ENCODE measurements at regions not wholly inside any gene's neighbourhood (a gene's known extent, or its start where the extent isn't known, plus 50 kb on each side); places are given as distances from the start of the nearest gene placed in this dataset.
"Not testable (repeated sequence)": the region's sequence is repeated elsewhere in the genome, so short reads cannot be mapped to it uniquely, and the experiment has no call there.

DNA sequence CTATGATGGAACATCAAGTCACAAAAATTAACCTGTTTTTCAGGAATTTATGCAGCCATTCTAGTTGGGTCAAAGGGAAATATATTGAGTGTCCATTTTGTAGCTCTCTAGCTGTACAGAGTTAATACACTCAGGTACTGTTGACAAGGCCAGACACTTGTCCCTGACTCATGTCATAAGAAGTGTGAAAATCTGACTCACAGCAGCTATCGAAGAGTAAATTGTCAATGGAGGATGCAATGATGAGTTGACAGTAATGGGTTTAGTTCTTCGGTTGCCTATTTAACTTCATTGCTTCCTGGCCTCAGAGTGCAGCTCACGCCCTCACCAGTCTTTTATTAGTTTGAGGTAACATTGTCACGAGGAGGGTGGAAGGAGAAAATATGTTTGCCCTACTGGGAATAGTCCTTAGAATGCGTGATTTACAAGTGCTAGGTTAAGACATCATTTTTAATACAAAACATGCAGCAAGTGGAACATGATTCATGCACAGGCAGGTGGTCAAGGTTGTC is 255.1 kb downstream of the XPNPEP1 start:
- no peaks in the 10 kb centered on the region for H3K9me3 Mint-ChIP-seq
- no peak overlapping the region for H3K4me3 Mint-ChIP-seq
- no peak for DNase-seq
- no peaks in the 10 kb centered on the region for H3K36me3 Mint-ChIP-seq (ENCODE audit: low read depth)
- CTCF ChIA-PET = no interaction called here
- no peaks in the 10 kb centered on the region for H3K4me1 Mint-ChIP-seq
- no peak overlapping the region for H3K27ac Mint-ChIP-seq
- POLR2A ChIA-PET = no interaction called here
- H3K27me3 Mint-ChIP-seq = no peaks in the 10 kb centered on the region

DNA sequence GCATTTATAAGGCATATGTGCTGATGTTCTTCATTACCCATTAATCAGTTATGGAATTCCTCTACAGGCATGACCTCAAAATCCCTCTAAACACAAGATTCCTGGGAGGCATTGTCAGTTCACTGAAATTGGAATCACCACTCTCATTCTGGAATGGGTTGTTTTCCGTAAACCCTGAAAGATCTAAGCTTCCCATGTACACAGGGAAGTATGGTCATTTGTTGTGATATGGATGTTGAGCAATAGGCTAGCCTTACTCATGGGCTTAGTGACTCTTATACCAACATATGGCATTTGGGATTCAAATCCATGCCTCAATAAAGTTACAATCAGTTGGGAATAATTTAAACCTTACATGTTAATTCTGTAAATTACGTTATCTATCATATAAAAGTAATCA is 258.0 kb downstream of the XPNPEP1 start:
- no peaks in the 10 kb centered on the region for H3K27me3 Mint-ChIP-seq

DNA sequence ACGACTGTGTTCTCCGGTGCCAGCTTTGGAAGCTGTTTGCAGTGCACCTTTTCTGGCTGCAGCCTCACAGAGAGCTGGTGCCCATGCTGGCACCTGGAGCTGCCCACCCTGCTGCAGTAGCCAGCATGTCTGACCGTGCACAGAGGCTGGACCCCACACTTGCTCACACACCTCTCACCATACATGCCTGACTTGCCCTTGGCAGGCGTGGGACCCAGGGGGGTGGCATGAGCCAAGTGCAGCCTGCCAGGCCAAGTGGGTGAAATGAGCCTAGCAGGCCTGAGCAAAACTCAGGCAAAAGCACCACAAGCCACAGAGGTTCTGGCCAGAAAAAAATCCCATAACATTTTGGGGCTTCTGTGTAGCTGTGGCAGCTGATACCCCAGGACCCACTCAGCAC is 258.8 kb downstream of the XPNPEP1 start:
- no peaks in the 10 kb centered on the region for H3K4me1 Mint-ChIP-seq
- ChIA-PET POLR2A (no interaction called here), CTCF (no interaction called here)
- no peaks in the 10 kb centered on the region for H3K9me3 Mint-ChIP-seq
- no peaks in the 10 kb centered on the region for H3K36me3 Mint-ChIP-seq (ENCODE audit: low read depth)
- H3K4me3 Mint-ChIP-seq = no peak overlapping the region
- no peak for DNase-seq
- H3K27me3 Mint-ChIP-seq = no peaks in the 10 kb centered on the region
- H3K27ac Mint-ChIP-seq = no peak overlapping the region

More for the DNA sequence above, 258.0 kb downstream of the XPNPEP1 start:
- Mint-ChIP-seq H3K9me3 (no peaks in the 10 kb centered on the region), H3K4me3 (no peak overlapping the region), H3K36me3 (ENCODE audit: low read depth) (no peaks in the 10 kb centered on the region), H3K27ac (no peak overlapping the region), H3K4me1 (no peaks in the 10 kb centered on the region)
- ChIA-PET POLR2A (no interaction called here), CTCF (no interaction called here)
- DNase-seq = no peak

DNA sequence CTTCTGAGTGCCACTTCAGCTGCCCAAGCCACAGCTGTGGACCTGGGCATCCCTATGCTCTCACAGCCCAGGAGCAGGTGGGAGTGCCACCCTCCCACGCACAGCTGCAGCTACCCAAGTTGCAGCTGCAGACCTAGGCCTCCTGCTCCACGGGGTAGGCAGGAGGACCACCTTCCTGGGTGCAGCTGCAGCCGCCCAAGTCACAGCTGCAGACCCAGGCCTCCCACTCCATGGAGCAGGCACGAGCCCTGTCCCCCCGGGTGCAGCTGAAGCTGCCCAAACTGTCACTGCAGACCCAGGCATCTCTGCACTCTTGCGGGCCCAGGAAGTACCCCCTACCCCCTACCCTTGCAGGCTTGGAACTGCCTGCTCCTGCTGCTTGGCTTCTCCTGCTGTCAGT is 260.2 kb downstream of the XPNPEP1 start:
- Mint-ChIP-seq H3K4me1 (no peaks in the 10 kb centered on the region), H3K9me3 (no peaks in the 10 kb centered on the region), H3K36me3 (ENCODE audit: low read depth) (no peaks in the 10 kb centered on the region), H3K4me3 (no peak overlapping the region), H3K27ac (no peak overlapping the region), H3K27me3 (no peaks in the 10 kb centered on the region)
- DNase-seq = no peak
- ChIA-PET POLR2A (no interaction called here), CTCF (no interaction called here)

DNA sequence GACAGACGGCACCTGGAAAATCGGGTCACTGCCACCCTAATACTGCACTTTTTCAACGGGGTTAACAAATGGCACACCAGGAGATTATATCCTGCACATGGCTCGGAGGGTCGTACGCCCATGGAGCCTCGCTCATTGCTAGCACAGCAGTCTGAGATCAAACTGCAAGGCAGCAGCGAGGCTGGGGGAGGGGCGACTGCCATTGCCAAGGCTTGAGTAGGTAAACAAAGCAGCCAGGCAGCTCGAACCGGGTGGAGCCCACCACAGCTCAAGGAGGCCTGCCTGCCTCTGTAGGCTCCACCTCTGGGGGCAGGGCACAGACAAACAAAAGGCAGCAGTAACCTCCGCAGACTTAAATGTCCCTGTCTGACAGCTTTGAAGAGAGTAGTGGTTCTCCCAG is 270.7 kb downstream of the XPNPEP1 start:
- CTCF ChIA-PET; H3K36me3 Mint-ChIP-seq (ENCODE audit: low read depth); H3K4me3 Mint-ChIP-seq; DNase-seq; H3K9me3 Mint-ChIP-seq; H3K27me3 Mint-ChIP-seq; POLR2A ChIA-PET; H3K27ac Mint-ChIP-seq; H3K4me1 Mint-ChIP-seq: not testable (repeated sequence)

DNA sequence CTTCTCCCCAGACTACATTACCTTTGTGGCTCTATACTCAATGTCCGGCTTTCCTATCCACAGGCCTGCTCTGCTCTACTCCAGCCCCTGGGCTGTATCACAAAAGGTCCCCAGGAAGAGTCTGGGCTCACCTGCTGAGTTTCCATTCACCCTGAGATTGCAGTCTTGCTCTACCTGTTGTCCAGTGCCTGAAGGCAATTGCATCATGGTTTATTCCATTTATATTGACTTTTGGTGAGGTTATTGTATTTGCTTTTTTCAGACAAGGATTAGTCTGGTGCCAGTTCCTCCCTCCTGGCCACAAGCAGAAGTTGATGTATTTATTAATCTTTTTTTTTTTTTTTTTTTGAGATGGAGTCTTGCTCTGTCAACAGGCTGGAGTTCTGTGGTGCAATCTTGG is 273.1 kb downstream of the XPNPEP1 start:
- peaks cover 5% of the 10 kb centered on the region for H3K9me3 Mint-ChIP-seq
- ChIA-PET POLR2A (no interaction called here), CTCF (no interaction called here)
- no peaks in the 10 kb centered on the region for H3K4me1 Mint-ChIP-seq
- H3K27me3 Mint-ChIP-seq = no peaks in the 10 kb centered on the region
- H3K4me3 Mint-ChIP-seq = no peak overlapping the region
- no peak for DNase-seq
- H3K36me3 Mint-ChIP-seq (ENCODE audit: low read depth) = no peaks in the 10 kb centered on the region
- no peak overlapping the region for H3K27ac Mint-ChIP-seq

DNA sequence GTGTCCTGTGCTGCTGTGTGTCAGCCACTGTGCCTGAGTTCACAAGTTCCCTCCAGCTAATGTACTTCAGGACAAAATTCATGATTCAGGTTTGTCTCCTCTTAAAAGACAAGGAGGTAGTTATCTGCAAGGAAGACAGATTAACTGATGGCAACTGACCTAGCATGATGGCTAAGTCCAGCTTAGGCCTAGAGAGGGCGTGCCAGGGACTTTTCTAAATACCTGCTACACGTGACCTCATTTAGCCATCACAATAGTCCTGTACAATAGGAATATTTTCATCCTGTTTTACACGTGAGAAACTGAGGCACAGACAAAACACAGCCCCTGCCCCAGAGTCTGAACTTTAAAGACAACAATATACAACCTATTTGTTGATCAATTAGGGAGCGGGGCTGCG is 275.7 kb downstream of the XPNPEP1 start:
- POLR2A ChIA-PET = no interaction called here
- peaks cover 5% of the 10 kb centered on the region for H3K9me3 Mint-ChIP-seq

DNA sequence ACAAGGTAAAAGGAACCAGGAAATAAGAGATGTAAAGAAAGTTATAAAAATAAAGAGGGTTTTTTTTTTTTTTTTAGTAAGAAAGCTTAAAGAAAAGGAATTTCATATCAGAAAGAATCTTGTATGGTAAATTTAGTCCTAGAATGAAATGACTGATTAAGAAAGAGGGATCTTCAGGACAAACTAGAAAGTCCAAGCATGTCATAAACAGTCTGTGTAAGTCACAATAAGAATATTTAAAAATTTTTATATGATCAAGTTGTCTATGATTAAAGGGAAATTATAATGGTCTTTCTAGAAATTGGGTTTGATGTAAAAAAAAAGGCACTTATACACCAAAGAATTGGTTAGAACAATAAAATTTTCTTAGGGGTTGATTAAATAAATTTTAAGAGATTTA is 289.5 kb downstream of the XPNPEP1 start:
- Mint-ChIP-seq H3K27me3 (no peaks in the 10 kb centered on the region), H3K4me3 (no peak overlapping the region), H3K36me3 (ENCODE audit: low read depth) (no peaks in the 10 kb centered on the region), H3K4me1 (no peaks in the 10 kb centered on the region), H3K27ac (no peak overlapping the region), H3K9me3 (peaks cover 2% of the 10 kb centered on the region)
- no peak for DNase-seq
- POLR2A ChIA-PET = no interaction called here
- CTCF ChIA-PET = no interaction called here

More for the DNA sequence above, 275.7 kb downstream of the XPNPEP1 start:
- CTCF ChIA-PET = no interaction called here
- no peak overlapping the region for H3K27ac Mint-ChIP-seq
- no peaks in the 10 kb centered on the region for H3K4me1 Mint-ChIP-seq
- no peak overlapping the region for H3K4me3 Mint-ChIP-seq
- DNase-seq = no peak
- no peaks in the 10 kb centered on the region for H3K36me3 Mint-ChIP-seq (ENCODE audit: low read depth)
- H3K27me3 Mint-ChIP-seq = no peaks in the 10 kb centered on the region

DNA sequence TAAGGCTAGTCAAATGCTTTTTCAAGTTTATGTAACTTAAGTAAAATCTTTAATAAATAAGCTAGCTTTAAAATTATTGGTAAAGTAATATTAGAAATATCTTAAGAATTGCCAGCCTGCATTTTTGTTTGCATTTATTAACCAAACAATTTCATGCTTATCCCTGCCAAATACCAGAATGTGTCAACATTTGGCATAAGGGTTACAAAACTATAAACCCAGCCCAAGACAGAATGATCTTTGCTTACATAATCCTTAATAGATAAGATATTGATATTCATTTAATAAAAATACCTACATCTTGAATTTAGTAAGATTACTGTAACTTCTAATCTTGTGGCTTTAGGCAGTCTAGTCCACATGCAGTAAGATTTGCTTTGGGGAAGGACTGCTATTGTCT is 290.3 kb downstream of the XPNPEP1 start:
- H3K27ac Mint-ChIP-seq; H3K4me1 Mint-ChIP-seq; H3K9me3 Mint-ChIP-seq; H3K27me3 Mint-ChIP-seq; POLR2A ChIA-PET; H3K4me3 Mint-ChIP-seq; H3K36me3 Mint-ChIP-seq (ENCODE audit: low read depth); CTCF ChIA-PET; DNase-seq: not testable (repeated sequence)

DNA sequence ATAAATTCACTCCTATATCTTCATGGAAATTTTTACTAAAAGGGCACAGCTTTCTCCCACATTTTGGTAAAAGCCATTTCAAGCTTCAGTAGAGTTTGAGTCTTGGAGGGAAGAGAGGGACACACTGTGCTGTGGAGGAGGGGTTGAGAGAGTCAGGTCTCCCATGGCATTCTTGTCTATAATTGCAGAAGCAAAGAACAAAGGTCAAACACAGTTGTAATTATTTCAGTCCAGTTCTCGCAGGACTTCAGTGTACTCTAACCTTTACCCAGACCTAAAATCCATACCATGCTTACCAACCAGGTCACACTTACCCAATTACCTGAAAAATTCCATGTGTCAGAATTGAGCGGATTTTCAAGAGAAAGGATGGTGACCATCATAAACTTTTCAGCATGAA is 298.4 kb downstream of the XPNPEP1 start:
- POLR2A ChIA-PET = no interaction called here
- no peaks in the 10 kb centered on the region for H3K36me3 Mint-ChIP-seq (ENCODE audit: low read depth)
- no peak overlapping the region for H3K27ac Mint-ChIP-seq
- H3K27me3 Mint-ChIP-seq = no peaks in the 10 kb centered on the region
- no peaks in the 10 kb centered on the region for H3K9me3 Mint-ChIP-seq
- CTCF ChIA-PET = no interaction called here
- no peak for DNase-seq
- no peaks in the 10 kb centered on the region for H3K4me1 Mint-ChIP-seq
- no peak overlapping the region for H3K4me3 Mint-ChIP-seq

DNA sequence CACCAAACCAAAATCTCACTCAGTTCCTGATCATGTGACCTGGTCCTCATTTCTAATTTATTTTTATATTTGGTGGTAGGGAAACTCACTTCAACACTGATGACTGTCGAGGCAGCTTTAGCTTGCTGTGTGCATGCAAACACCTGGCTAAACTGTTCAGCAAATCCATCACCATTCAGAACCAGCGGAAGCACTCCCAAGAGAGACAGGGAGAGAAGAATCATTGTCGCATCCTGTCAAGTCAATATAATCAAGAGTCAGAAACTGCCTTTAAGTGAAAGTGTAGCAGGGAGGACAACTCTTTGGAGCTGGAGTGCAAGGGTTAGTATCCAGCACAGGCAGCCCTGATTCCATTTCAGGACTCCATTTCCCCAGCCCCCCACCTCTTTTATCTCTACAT is 300.7 kb downstream of the XPNPEP1 start:
- H3K27ac Mint-ChIP-seq = no peak overlapping the region
- CTCF ChIA-PET = no interaction called here
- H3K4me3 Mint-ChIP-seq = no peak overlapping the region
- H3K4me1 Mint-ChIP-seq = no peaks in the 10 kb centered on the region
- no peaks in the 10 kb centered on the region for H3K27me3 Mint-ChIP-seq
- no peaks in the 10 kb centered on the region for H3K9me3 Mint-ChIP-seq
- DNase-seq = no peak
- H3K36me3 Mint-ChIP-seq (ENCODE audit: low read depth) = no peaks in the 10 kb centered on the region
- POLR2A ChIA-PET = no interaction called here

DNA sequence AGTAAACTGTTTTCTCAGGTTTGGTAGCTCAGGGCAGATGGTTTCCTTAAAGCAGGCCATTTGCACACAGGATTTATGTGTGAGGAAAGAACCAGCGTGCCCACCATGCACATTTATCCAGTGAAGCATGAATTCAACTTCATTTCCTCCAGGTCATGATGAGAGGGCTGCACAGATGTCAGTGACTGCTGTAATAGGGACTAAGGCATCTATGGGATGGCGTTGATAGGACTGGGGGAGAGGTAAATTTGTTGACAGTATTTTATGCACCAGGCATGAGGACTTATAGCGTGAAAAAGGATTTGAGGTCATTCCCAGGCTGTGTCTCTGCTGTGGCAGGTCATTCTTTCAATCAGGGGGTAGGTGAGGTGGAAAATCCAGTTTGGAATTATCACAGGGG is 302.9 kb downstream of the XPNPEP1 start:
- CTCF ChIA-PET = no interaction called here
- Mint-ChIP-seq H3K9me3 (no peaks in the 10 kb centered on the region), H3K27me3 (no peaks in the 10 kb centered on the region)

DNA sequence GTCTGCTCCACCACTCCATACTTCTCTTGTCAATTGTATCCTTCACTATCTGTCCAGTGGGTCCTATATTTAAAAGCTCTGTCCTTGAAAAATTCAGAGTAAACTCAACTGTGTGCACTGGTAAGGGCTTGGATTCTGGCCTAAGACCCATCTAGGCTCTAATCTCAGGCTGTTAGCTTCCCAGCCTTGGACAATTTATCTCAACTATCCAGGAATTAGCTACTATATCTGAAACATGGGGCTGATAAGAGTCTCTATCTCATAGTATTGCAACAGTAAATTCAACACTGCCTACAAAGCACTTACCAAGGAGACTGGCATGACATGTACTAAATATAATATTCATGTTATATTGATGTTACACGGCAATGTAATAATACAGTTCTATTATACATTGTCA is 303.4 kb downstream of the XPNPEP1 start:
- ChIA-PET CTCF (no interaction called here), POLR2A (no interaction called here)
- DNase-seq = no peak
- Mint-ChIP-seq H3K4me1 (no peaks in the 10 kb centered on the region), H3K9me3 (no peaks in the 10 kb centered on the region), H3K4me3 (no peak overlapping the region), H3K36me3 (ENCODE audit: low read depth) (no peaks in the 10 kb centered on the region), H3K27me3 (no peaks in the 10 kb centered on the region), H3K27ac (no peak overlapping the region)

More for the DNA sequence above, 302.9 kb downstream of the XPNPEP1 start:
- POLR2A ChIA-PET = no interaction called here
- H3K36me3 Mint-ChIP-seq (ENCODE audit: low read depth) = no peaks in the 10 kb centered on the region
- no peaks in the 10 kb centered on the region for H3K4me1 Mint-ChIP-seq
- H3K4me3 Mint-ChIP-seq = no peak overlapping the region
- no peak for DNase-seq
- no peak overlapping the region for H3K27ac Mint-ChIP-seq

DNA sequence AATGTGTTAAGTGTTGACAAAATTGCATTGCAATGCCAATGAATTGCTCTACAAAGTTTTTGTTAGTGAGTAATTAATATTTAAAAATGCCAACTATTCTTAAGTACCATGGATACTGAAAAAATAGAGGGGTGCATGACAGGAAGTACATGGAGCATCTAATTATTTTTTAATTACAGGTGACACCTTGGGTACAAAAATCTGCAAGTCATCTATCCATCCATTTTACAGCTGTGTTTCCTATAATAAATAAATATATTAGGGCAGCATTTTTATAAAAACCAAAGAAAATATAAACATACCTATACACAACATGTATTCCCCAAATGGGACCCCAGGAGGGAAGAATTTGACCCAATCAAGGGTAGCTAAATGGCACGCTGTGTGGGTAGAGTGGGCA is 304.6 kb downstream of the XPNPEP1 start:
- H3K9me3 Mint-ChIP-seq = no peaks in the 10 kb centered on the region
- no peak overlapping the region for H3K4me3 Mint-ChIP-seq
- POLR2A ChIA-PET = no interaction called here
- no peaks in the 10 kb centered on the region for H3K4me1 Mint-ChIP-seq
- no peaks in the 10 kb centered on the region for H3K27me3 Mint-ChIP-seq
- CTCF ChIA-PET = no interaction called here
- no peaks in the 10 kb centered on the region for H3K36me3 Mint-ChIP-seq (ENCODE audit: low read depth)
- no peak for DNase-seq
- H3K27ac Mint-ChIP-seq = no peak overlapping the region

DNA sequence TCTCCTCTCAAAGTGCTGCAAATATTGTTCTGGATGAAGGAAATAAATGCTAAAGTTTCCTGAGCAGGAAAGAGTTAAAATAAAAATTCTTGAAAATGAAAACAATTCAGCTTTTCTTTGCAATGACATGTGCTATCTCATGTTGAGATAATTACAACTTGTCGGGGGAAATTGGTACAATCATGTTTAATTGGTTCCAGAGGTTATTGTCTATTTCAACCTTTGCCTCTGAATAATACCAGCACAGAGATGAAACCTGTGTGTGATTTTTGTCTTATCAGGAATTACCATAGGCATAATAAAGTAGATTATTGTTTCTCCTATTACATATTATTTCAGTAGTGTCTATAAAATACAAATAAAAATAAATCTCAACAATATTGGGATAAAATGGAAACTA is 305.0 kb downstream of the XPNPEP1 start:
- Mint-ChIP-seq H3K9me3 (no peaks in the 10 kb centered on the region), H3K27ac (no peak overlapping the region), H3K4me1 (no peaks in the 10 kb centered on the region), H3K27me3 (no peaks in the 10 kb centered on the region), H3K36me3 (ENCODE audit: low read depth) (no peaks in the 10 kb centered on the region), H3K4me3 (no peak overlapping the region)
- DNase-seq = no peak
- ChIA-PET CTCF (no interaction called here), POLR2A (no interaction called here)
